Activated naive CD4-positive, alpha-beta T cell treated with anti-CD3 and anti-CD28 coated beads, Interleukin-2, amount 50 U/mL, for 72 hours (primary cell): ENCODE measurements at regions not wholly inside any gene's neighbourhood (a gene's known extent, or its start where the extent isn't known, plus 50 kb on each side); places are given as distances from the start of the nearest gene placed in this dataset.

Experiments used
- ATAC-seq, 2 donors: fragments of 150-1000 bp; cut with Tn5 transposase; 2 replicates each; pipeline ENCODE4 v1.10.0; 2021; ENCODE audit warnings: mild to moderate bottlenecking in 2 of 2, moderate library complexity in 2 of 2
- DNase-seq, 2 donors: peaks; one replicate each; pipeline ENCODE4 v3.0.0; 2021 to 2022; ENCODE audit warnings: low spot score in 2 of 2
- H3K27ac Mint-ChIP-seq, 2 donors: one replicate each; pipeline ENCODE4 v1.8.0; 2022; ENCODE audit warnings: mild to moderate bottlenecking in 2 of 2, mixed read lengths in 2 of 2
- H3K36me3 Mint-ChIP-seq, 2 donors: one replicate each; pipeline ENCODE4 v1.8.0; 2022; ENCODE audit warnings: mixed read lengths in 2 of 2
- H3K9me3 Mint-ChIP-seq, 2 donors: one replicate each; pipeline ENCODE4 v1.8.0; 2022; ENCODE audit warnings: mixed read lengths in 2 of 2

DNA sequence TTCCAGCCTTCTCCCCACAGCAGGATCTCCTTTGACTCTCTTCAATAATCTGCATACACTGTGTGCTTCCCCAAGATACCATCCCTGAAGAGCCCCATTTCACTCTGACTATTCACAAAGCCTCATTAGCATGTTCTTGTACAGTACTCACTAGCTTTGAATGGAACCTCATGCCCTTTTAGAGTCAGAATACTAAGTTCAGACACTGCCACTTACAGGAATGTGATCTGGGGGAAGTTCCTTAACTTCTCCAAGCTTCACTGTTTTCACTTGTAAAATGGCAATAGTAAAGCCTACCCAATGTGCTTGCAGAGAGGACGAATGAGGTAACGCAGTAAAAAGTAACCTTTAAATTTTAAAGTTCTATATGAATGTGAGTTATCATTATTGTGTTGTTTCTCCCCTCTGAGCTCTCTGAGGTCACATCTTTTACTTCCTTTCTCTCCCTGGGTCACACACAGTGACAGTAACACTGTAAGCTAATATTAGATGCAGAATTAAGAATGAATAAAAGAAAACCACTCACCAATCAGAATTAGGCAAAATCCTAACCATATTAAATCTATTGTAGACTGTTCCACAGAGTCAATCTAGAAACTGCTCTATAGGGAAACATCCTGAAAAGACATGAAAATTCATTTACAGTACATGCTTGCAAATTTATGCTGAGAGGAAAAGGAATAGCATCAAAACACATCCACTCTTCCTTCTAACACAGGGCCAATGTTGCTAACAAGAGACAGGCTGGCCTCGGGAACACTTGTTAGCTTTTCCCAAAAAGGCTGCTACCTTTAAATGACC, 64.2 kb upstream of the IL6 start:
- ATAC-seq = peak; percentile 73 to 82
- H3K36me3 Mint-ChIP-seq = no peaks in the 10 kb centered on the region
- no peaks in the 10 kb centered on the region for H3K9me3 Mint-ChIP-seq
- H3K27ac Mint-ChIP-seq = peak overlapping the region; percentile 39 to 71
- DNase-seq = no peak

DNA sequence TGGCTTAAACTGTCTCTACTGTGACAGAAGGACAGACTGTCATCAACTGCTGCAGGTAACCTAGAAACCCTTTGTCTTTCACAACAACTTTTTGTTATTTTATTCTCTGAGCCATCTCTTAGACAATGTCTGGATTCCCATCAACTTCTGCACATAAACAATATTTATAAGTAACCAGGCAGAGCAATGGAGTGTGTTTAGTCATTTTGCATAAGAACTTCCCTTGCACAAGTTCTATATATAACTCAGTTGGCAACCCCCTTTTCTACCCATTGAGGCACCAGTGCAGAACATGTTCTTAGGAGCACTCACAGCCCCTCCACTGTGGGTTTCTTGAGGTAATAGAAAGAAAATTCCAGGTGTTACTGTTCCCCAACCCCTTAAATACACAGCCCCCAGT, 65.0 kb upstream of the IL6 start:
- DNase-seq = no peak
- Mint-ChIP-seq H3K27ac (peak overlapping the region; percentile 55 to 71), H3K36me3 (no peaks in the 10 kb centered on the region), H3K9me3 (no peaks in the 10 kb centered on the region)
- ATAC-seq = peak; percentile 26 to 79

DNA sequence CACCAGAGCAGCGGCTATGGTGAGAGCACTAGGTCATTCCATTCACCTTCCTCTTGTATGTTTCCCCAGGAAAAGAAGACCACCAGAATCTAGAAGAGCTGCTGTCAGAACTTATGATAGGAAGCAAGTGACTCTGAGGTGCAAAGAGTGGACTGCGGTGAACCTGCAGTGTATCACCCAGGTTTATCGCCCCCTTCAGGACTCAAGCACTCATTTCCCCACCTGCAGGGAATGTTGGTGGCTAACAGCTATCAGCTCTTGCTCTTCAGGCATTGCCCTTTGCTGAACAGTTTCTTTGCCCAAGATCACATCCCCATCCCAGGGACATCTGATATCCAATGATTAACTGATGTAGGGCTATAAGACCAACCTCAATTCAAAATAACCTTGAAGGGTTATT, 66.3 kb upstream of the IL6 start:
- Mint-ChIP-seq H3K27ac (no peak overlapping the region), H3K9me3 (no peaks in the 10 kb centered on the region), H3K36me3 (no peaks in the 10 kb centered on the region)
- ATAC-seq (no peak), DNase-seq (no peak)

DNA sequence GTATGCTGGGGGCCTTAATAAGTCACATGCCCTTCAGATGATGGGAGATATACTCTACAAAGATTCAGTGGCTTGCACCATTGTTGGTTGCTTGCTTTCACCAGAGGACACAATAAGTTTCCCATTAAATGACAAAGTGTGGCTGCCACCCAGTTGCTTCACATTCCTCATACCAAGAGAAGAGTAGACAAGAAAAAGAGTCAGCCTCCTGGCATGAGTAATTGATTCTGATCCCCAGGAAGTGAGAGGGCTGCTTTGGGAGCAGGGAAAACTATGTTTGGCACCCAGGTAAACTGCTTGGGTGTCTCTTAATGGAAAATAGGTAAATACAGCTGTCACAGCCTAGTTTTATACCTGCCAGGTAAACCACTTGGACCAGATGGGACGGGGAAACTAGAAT, 66.7 kb upstream of the IL6 start:
- H3K36me3 Mint-ChIP-seq = no peaks in the 10 kb centered on the region
- H3K27ac Mint-ChIP-seq = no peak overlapping the region
- DNase-seq (no peak), ATAC-seq (no peak)
- H3K9me3 Mint-ChIP-seq = no peaks in the 10 kb centered on the region

DNA sequence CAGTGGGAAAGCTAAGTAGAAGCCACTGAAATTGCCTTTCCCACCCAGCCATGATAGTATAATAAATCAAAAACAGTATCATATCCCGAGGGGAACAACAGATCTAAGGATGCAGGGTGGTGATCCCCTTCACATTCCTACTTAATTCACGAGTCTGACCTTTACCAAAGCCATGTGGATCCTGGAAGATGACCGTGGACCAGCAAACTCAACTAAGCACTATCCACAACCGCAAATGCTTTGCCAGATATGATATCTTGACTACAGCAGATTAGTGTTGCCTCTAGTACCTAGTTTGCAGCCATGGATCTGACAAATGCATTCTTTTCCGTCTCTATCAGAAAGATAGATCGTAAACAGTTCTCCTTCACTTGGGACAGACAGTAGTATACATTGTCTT, 67.3 kb upstream of the IL6 start:
- Mint-ChIP-seq H3K36me3 (no peaks in the 10 kb centered on the region), H3K9me3 (no peaks in the 10 kb centered on the region), H3K27ac (no peak overlapping the region)
- ATAC-seq (no peak), DNase-seq (no peak)

DNA sequence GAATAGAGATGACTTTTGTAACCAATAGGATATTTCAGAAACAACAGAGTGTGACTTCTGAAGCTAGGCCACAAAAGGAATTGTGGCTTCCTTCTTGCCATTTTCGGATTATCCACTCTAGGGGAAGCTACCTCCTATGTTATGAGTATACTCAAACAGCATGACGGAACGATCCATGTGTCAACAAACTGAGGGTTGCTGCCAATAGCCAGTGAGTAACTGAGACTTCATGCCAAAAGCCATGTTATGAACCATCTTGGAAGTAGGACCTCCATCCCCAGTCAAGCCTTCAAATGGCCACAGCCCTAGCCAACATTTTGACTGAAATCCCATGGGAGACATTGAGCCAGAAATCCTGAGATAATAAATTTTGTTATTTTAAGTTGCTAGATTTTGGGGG, 69.0 kb upstream of the IL6 start:
- no peaks in the 10 kb centered on the region for H3K36me3 Mint-ChIP-seq
- ATAC-seq = no peak

DNA sequence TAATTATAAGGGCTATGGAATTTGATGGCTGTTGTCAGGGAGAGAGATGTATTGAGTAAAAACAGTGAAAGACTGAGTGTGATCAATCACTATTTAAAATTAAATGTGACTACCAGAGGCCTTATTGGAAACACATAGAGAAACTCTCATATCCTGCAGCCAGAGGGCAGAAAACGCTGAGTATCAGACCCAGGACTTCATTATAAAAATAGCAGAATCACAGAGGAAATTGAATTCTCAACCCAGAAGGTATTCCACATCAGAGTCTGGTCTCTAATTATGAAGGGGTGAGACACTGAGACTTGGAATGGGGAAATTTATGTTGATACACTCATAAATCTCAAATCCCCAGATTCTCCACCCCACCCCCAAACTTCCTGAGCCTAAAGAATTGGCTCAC, 69.5 kb upstream of the IL6 start:
- no peak overlapping the region for H3K27ac Mint-ChIP-seq
- no peaks in the 10 kb centered on the region for H3K9me3 Mint-ChIP-seq
- H3K36me3 Mint-ChIP-seq = no peaks in the 10 kb centered on the region
- DNase-seq (no peak), ATAC-seq (no peak)

More for the DNA sequence above, 69.0 kb upstream of the IL6 start:
- Mint-ChIP-seq H3K9me3 (no peaks in the 10 kb centered on the region), H3K27ac (no peak overlapping the region)
- no peak for DNase-seq

DNA sequence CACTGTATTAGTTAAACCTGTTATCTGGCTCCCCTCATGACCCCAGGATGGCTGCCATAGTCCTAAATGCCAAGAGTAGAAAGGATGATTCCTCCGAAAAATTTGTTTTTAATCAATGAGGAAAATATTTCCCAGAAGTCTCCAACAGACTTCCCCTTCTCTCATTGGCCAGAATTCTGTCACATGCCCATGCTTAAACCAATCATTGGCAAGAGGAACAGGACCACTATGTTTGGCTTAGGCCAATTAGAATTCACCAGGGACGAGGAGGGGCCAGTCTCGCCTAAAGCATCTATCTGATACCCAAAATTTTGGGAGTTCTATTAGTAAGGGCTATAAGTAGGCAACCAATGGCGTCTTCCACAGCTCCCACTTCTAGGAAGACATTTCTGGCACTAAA, 71.2 kb upstream of the IL6 start:
- ATAC-seq = no peak
- Mint-ChIP-seq H3K9me3 (peaks cover 0 to 2% of the 10 kb centered on the region in 2 donors), H3K27ac (no peak overlapping the region), H3K36me3 (no peaks in the 10 kb centered on the region)
- no peak for DNase-seq

DNA sequence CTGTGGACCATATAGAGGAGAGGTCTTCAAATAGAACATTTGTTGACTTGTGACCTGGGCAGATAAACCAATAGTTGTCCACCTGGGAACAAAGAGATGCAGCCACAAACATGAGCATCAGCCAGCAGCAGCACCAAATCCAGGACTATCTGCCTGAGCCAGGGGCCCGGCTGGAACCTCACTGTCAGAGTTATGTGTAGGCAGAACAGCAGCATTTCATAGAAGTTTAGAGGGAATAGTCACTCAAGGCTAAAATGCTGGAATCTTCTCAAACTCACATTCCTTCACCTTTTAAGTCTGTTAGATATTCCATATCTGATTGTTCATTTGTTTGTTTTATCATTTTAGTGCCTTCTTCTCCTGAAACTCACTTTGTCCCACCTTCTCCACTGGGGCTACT, 72.2 kb upstream of the IL6 start:
- no peak for DNase-seq
- peaks cover 0 to 4% of the 10 kb centered on the region in 2 donors for H3K36me3 Mint-ChIP-seq
- peaks cover 0 to 7% of the 10 kb centered on the region in 2 donors for H3K9me3 Mint-ChIP-seq
- ATAC-seq = no peak
- H3K27ac Mint-ChIP-seq = no peak overlapping the region

DNA sequence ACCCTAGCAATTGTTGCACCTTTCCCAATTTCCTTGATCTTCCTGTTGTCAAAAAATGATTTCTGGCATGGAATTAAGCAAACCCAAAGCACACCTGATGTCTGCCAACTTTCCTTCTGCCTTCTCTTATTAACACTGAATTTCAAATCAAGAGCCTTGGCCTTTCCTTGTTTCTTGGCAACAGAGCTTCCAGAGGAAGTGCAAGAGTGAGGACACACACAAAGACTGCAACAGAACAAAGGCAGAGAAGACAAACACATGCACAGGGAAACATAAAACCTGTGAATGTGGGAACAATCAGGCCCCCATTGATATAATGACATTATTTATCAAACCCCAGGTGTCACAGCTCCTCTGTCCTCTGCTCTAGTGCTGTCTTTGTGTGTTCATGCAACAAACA, 73.0 kb upstream of the IL6 start:
- peaks cover 3 to 6% of the 10 kb centered on the region in 2 donors for H3K36me3 Mint-ChIP-seq
- ATAC-seq (no peak), DNase-seq (no peak)
- H3K9me3 Mint-ChIP-seq = peaks cover 0 to 8% of the 10 kb centered on the region in 2 donors
- no peak overlapping the region for H3K27ac Mint-ChIP-seq

DNA sequence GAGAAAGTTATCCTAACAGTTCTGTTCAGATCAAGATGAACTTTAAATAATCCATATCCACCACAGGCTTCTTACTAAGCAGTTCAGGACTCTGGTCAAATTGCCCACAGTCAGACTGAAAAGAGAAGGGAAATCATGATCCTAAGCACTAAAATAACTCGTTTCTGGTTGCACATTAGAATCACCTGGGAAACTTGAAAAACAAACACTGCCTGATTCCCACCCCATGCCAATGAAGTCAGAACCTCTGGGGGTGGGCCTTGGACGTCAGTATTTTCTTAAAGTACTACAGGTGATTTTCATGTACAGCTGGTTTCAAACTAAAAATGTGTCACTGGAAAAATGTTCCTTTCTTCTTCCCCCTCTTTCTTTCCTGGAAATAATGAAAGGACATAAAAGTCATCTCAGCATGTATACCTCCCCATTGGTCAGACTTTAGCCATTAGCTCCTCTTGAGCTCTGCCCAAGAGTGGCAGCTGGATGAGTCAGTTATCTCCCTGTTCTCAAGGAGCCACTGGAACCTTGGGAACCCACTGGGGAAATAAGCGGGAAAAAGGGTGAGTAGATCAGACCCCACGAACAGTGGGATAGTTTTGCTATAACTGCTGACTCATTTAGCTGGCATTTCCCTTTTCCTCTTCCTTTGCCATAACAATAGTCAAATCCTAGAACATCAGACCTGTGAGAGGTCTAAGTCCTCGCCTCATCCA, 75.3 kb upstream of the IL6 start:
- DNase-seq (no peak), ATAC-seq (no peak)
- Mint-ChIP-seq H3K9me3 (peaks cover 11 to 21% of the 10 kb centered on the region in 2 donors), H3K27ac (no peak overlapping the region), H3K36me3 (peaks cover 23 to 26% of the 10 kb centered on the region in 2 donors)

DNA sequence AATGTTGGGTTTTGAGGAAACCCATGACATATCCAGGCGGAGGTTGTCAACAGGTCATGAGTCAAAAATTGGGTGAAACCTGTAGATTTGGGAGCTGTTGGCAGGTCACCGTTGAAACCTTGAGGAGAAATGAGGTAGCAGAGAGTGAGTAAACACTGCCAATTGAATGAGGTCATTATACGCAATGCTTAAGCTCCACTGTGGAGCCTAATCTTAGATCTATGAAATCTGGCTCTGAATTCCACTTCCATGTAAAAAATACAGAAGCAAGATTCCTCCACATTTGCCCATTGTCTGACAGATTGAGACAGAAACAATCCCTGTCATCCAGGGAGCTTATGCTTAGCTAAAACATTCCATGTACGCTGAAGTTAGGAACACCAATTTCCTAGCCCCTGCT, 76.0 kb upstream of the IL6 start:
- DNase-seq (no peak), ATAC-seq (no peak)
- Mint-ChIP-seq H3K27ac (no peak overlapping the region), H3K9me3 (peaks cover 11 to 23% of the 10 kb centered on the region in 2 donors), H3K36me3 (peaks cover 29 to 32% of the 10 kb centered on the region in 2 donors)

DNA sequence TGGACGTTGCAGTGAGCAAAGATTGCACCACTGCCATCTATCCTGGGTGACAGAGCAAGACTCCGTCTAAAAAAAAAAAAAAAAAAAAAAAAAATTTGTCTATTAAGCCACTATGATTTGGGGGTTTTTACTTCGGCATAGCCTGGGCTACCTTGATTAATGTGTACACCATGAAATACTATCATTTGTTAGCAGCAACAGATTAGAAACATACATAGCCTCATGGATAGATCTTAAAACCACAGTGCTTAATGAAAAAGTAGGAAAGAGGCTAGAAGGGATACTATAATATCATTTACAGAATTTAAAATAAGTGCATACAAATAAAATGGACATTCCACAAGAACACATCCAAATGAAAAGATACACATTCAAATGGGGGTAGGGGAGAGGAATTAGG, 77.3 kb upstream of the IL6 start:
- ATAC-seq (no peak), DNase-seq (no peak)
- H3K36me3 Mint-ChIP-seq = peaks cover 33 to 43% of the 10 kb centered on the region in 2 donors
- H3K9me3 Mint-ChIP-seq = peaks cover 15 to 31% of the 10 kb centered on the region in 2 donors
- H3K27ac Mint-ChIP-seq = no peak overlapping the region

DNA sequence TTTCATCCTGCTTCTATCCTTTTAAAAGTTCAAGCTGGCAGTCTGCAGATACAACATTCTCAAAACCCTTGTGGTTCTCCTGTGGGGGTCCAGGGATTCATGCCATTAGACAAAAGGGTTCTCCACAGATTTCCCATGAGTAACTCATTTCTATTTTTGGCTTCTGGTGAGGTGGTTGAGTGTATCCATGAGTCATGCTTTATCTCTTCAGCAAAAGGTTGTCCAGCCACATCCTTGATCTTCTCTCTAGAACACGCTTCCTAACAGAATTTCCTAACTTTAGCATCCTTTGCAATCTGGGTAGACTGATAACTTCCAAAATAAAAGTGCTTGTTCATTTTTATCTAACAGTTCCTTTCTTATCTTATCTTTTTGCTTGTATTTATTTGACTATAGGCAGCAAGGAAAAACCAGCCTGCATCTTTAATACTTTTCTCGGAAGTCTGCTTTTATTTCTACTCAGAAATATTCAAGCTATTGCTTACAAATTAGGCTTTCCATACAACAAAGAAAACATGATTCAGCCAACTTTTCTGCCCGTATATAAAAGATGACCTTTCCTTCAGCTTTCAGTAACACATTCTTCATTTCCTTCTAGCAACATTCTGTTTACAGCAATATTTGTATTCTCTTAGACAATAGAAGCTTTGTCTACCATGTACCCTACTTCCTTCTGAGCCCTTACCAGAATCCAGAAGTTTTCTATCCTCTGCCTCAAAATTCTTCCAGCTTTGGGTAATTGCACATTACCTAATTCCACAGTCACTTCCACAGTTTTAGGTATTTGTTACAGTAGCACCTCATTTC, 79.3 kb upstream of the IL6 start:
- H3K27ac Mint-ChIP-seq = no peak overlapping the region
- peaks cover 40 to 55% of the 10 kb centered on the region in 2 donors for H3K36me3 Mint-ChIP-seq
- ATAC-seq = peak in 1 of 2 donors; percentile 63
- H3K9me3 Mint-ChIP-seq = peaks cover 22 to 42% of the 10 kb centered on the region in 2 donors
- DNase-seq = no peak

DNA sequence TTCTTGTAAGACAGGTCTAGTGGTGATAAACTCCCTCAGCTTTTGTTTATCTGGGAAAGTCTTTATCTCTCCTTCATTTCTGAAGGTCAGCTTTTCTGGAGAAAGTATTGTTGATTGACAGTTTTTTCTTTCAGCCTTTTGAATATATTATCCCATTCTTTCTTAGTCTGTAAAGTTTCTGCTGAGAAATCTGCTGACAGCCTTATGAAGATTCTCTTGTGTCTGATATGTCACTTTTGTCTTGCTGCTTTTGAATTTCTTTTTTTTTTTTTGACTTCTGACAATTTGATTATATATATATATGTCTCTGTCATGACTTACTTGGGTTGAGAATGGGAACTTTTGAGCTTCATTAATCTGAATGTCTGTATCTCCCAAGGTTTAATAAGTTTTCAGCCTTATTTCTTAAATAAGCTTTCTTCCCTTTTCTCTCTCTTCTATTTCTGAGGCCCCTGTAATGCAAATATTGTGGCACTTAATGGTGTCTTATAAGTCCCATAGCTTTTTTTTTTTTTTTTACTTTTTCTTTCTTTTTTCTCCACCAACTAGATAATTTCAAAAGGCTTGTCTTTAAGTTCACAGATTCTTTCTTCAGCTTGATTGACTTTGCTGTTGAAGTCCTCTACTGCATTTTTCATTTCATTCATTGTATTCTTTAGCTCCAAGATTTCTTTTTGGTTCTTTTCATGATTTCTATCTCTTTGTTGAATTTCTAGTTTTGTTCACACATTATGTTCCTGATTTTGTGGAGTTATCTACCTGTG, 81.4 kb upstream of the IL6 start:
- Mint-ChIP-seq H3K27ac (no peak overlapping the region), H3K9me3 (peaks cover 27 to 53% of the 10 kb centered on the region in 2 donors), H3K36me3 (peaks cover 40 to 64% of the 10 kb centered on the region in 2 donors)
- ATAC-seq (no peak), DNase-seq (no peak)

DNA sequence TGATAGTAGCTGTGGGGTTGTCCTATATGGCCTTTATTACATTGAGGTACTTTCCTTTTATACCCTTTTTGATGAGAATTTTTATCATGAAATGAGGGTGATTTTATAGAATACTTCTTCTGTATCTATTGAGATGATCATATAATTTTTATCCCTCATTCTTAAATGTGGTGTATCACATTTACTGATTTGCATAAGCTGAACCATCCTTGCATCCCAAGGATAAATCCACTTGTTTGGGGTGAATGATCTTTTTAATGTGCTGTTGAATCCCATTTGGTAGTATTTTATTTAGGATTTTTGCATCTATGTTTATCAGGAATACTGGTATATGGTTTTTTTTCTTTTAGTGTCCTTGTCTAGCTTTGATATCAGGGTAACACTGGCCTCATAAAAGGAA, 84.5 kb upstream of the IL6 start:
- ATAC-seq (no peak), DNase-seq (no peak)
- H3K36me3 Mint-ChIP-seq = peaks cover 23 to 46% of the 10 kb centered on the region in 2 donors
- peaks cover 19 to 40% of the 10 kb centered on the region in 2 donors for H3K9me3 Mint-ChIP-seq
- no peak overlapping the region for H3K27ac Mint-ChIP-seq
